ENCODE measurements at regions not wholly inside any gene's neighbourhood (a gene's known extent, or its start where the extent isn't known, plus 50 kb on each side); places are given as distances from the start of the nearest gene placed in this dataset.

DNA sequence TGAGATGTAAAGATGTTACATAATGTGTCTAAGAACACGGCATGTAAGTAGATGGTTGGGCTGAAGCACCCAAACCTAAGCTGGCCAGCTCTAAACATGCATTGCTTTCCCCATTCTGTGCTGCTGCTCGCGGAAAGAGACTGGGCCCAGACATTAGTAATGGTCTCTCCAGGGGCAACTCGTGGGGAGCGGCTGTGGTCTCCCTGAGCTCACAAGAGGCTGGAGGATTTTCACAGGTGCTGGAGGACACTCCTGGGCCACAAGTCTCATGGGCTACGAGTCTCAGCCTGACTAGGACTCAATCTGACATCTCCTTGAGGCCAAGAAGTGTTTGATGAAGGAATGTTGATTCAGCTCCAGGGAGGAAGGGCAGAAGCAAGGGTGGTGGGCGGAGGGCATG, 92.7 kb upstream of the PTCH1 start (continued):
- TF ChIP-seq, protein P1, sequence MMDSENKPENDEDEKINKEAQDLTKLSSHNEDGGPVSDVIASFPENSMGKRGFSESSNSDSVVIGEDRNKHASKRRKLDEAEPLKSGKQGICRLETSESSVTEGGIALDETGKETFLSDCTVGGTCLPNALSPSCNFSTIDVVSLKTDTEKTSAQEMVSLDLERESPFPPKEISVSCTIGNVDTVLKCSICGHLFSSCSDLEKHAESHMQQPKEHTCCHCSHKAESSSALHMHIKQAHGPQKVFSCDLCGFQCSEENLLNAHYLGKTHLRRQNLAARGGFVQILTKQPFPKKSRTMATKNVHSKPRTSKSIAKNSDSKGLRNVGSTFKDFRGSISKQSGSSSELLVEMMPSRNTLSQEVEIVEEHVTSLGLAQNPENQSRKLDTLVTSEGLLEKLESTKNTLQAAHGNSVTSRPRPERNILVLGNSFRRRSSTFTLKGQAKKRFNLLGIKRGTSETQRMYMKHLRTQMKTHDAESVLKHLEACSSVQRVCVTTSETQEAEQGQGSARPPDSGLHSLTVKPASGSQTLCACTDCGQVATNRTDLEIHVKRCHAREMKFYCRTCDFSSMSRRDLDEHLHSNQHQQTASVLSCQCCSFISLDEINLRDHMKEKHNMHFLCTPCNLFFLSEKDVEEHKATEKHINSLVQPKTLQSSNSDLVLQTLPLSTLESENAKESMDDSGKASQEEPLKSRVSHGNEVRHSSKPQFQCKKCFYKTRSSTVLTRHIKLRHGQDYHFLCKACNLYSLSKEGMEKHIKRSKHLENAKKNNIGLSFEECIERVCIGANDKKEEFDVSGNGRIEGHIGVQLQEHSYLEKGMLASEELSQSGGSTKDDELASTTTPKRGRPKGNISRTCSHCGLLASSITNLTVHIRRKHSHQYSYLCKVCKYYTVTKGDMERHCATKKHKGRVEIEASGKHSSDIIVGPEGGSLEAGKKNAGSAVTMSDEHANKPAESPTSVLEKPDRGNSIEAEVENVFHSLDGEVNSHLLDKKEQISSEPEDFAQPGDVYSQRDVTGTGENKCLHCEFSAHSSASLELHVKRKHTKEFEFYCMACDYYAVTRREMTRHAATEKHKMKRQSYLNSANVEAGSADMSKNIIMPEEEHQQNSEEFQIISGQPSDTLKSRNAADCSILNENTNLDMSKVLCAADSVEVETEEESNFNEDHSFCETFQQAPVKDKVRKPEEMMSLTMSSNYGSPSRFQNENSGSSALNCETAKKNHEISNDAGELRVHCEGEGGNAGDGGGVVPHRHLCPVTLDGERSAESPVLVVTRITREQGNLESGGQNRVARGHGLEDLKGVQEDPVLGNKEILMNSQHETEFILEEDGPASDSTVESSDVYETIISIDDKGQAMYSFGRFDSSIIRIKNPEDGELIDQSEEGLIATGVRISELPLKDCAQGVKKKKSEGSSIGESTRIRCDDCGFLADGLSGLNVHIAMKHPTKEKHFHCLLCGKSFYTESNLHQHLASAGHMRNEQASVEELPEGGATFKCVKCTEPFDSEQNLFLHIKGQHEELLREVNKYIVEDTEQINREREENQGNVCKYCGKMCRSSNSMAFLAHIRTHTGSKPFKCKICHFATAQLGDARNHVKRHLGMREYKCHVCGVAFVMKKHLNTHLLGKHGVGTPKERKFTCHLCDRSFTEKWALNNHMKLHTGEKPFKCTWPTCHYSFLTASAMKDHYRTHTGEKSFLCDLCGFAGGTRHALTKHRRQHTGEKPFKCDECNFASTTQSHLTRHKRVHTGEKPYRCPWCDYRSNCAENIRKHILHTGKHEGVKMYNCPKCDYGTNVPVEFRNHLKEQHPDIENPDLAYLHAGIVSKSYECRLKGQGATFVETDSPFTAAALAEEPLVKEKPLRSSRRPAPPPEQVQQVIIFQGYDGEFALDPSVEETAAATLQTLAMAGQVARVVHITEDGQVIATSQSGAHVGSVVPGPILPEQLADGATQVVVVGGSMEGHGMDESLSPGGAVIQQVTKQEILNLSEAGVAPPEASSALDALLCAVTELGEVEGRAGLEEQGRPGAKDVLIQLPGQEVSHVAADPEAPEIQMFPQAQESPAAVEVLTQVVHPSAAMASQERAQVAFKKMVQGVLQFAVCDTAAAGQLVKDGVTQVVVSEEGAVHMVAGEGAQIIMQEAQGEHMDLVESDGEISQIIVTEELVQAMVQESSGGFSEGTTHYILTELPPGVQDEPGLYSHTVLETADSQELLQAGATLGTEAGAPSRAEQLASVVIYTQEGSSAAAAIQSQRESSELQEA (IDR thresholded peaks at IDR 0.05; ENCODE audit: low read depth), result no peak

DNA sequence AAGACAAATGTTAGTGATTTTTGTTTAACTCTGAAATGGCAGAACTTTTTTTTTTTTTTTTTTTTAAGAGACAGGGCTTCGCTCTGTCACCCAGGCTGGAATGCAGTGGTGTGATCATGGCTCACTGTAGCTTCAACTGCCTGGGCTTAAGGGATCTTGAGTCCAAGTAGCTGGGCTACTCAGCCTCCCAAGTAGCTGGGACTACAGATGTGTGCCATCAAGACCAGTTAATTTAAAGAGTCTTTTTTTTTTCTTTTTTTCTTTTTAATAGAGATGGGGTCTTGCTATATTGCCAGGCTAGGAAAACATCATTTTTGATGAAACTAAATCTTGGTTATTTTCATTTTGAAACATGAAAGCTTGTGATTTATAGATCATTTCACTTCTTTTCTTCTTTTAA, 91.6 kb upstream of the PTCH1 start:
- H3K79me2 ChIP-seq (ENCODE audit: control insufficient read depth, insufficient read depth, low read length), result no peaks in the 10 kb centered on the region
- ChIA-PET POLR2A (no interaction called here), CTCF (ENCODE audit: low intra/inter-chr PET ratio) (no interaction called here)
- no peak overlapping the region for H2AFZ ChIP-seq (ENCODE audit: low read depth, low read length)
- in situ Hi-C loops (cut with MboI), result no loop called here
- BruUV-seq (replicated peaks), result no TSS peak
- no peak overlapping the region for H3K9ac ChIP-seq (ENCODE audit: insufficient read depth in 1 of 2, low read depth in 2 of 2, low read length in 2 of 2)
- H3K4me1 ChIP-seq (replicated peaks in 1 of 2; ENCODE audit: control insufficient read depth in 2 of 2, insufficient read depth in 2 of 2, low read length in 2 of 2), result no peaks in the 10 kb centered on the region
- no peak overlapping the region for H3K4me3 ChIP-seq
- H3K27me3 ChIP-seq (ENCODE audit: control insufficient read depth in 2 of 2, insufficient read depth in 2 of 2, low read length in 2 of 2), result peaks cover 28 to 43% of the 10 kb centered on the region in 2 experiments
- H3K27ac ChIP-seq (ENCODE audit: extremely low read depth, low read depth, low read length), result no peak overlapping the region
- peaks cover 3% of the 10 kb centered on the region; the same call in 1 of the 2 replicates for H4K20me1 ChIP-seq (replicated peaks; ENCODE audit: control insufficient read depth, insufficient read depth, low read length)
- no peak for TF ChIP-seq RFX5 (IDR thresholded peaks at IDR 0.05; ENCODE audit: low read depth, low read length)
- FAIRE-seq, result no peak
- H3K36me3 ChIP-seq (ENCODE audit: control insufficient read depth, insufficient read depth, low read length), result no peaks in the 10 kb centered on the region
- 0% methylated on average over 1 of the region's 1 CpG for WGBS (ENCODE audit: insufficient coverage, low coverage, missing lambda C conversion rate)
- no peak for DNase-seq (ENCODE audit: extremely low read depth in 1 of 4, low spot score in 3 of 4)
- ATAC-seq, result no peak
- no peak overlapping the region for H3K4me2 ChIP-seq (ENCODE audit: insufficient read depth, low read length)
- intact Hi-C loops (cut with micrococcal nuclease), result no loop called here
- no peaks in the 10 kb centered on the region for H3K9me3 ChIP-seq (replicated peaks; ENCODE audit: control insufficient read depth, insufficient read depth, low read depth, low read length)
- H3K9me1 ChIP-seq (ENCODE audit: control insufficient read depth, insufficient read depth, low read length), result no peaks in the 10 kb centered on the region

Measured in K562 (cell line).